ENCODE measurements at regions not wholly inside any gene's neighbourhood (a gene's known extent, or its start where the extent isn't known, plus 50 kb on each side); places are given as distances from the start of the nearest gene placed in this dataset.

- TF ChIP-seq ARID4B (CRISPR knock-in tag; IDR thresholded peaks at IDR 0.05) (no peak), MIER1 (IDR thresholded peaks at IDR 0.05; ENCODE audit: low read depth) (no peak), ZNF445 (CRISPR knock-in tag; IDR thresholded peaks at IDR 0.05; ENCODE audit: low read depth) (no peak), NR2F6 (CRISPR knock-in tag; IDR thresholded peaks at IDR 0.05) (no peak), PTRF (tag; IDR thresholded peaks at IDR 0.05) (no peak), FOXP1 (CRISPR knock-in tag; IDR thresholded peaks at IDR 0.05) (no peak), ZNF175 (CRISPR knock-in tag; IDR thresholded peaks at IDR 0.05; ENCODE audit: low read depth) (no peak), ZBTB2 (IDR thresholded peaks at IDR 0.05) (no peak), ZKSCAN8 (CRISPR knock-in tag; IDR thresholded peaks at IDR 0.05) (no peak), CTCFL (IDR thresholded peaks at IDR 0.05; ENCODE audit: borderline replicate concordance, insufficient read depth, low read depth, low read length, poor library complexity, severe bottlenecking) (no peak), ZNF24 (IDR thresholded peaks at IDR 0.05) (no peak), THRAP3 (IDR thresholded peaks at IDR 0.05; ENCODE audit: borderline replicate concordance) (no peak), PATZ1 (CRISPR knock-in tag; IDR thresholded peaks at IDR 0.05; ENCODE audit: borderline replicate concordance) (no peak), HSF4 (CRISPR knock-in tag; IDR thresholded peaks at IDR 0.05; ENCODE audit: borderline replicate concordance) (no peak), CBFA2T2 (conservative IDR thresholded peaks at IDR 0.05) (no peak)
These were observed 50.0 kb upstream of the PPP1R3C start (continued) for GRCh38 chr10:91682912-91683311.
